ENCODE measurements at regions not wholly inside any gene's neighbourhood (a gene's known extent, or its start where the extent isn't known, plus 50 kb on each side); places are given as distances from the start of the nearest gene placed in this dataset.

GRCh38 chr4:187606581-187606980 lies 389.0 kb upstream of the ZFP42 start:
- TF ChIP-seq CTCF (IDR thresholded peaks at IDR 0.05; ENCODE audit: insufficient read depth, low read length) = peak; percentile 42
- DNase-seq (ENCODE audit: low read depth) = peak; percentile 14

GRCh38 chr4:187608001-187608421 lies 387.6 kb upstream of the ZFP42 start:
- no peak for TF ChIP-seq CTCF (IDR thresholded peaks at IDR 0.05; ENCODE audit: insufficient read depth, low read length)
- H3K4me3 ChIP-seq (ENCODE audit: low read depth, low read length) = no peak overlapping the region
- no peak for DNase-seq (ENCODE audit: low read depth)

More at GRCh38 chr4:187606581-187606980, 389.0 kb upstream of the ZFP42 start:
- no peak overlapping the region for H3K4me3 ChIP-seq (ENCODE audit: low read depth, low read length)

GRCh38 chr4:187612301-187612700 lies 383.3 kb upstream of the ZFP42 start:
- DNase-seq (ENCODE audit: low read depth) = no peak
- no peak for TF ChIP-seq CTCF (IDR thresholded peaks at IDR 0.05; ENCODE audit: insufficient read depth, low read length)
- no peak overlapping the region for H3K4me3 ChIP-seq (ENCODE audit: low read depth, low read length)

- TF ChIP-seq CTCF (IDR thresholded peaks at IDR 0.05; ENCODE audit: insufficient read depth, low read length) = no peak
- DNase-seq (ENCODE audit: low read depth) = no peak
- H3K4me3 ChIP-seq (ENCODE audit: low read depth, low read length) = no peak overlapping the region
These were observed 382.3 kb upstream of the ZFP42 start for GRCh38 chr4:187613089-187613839.

- DNase-seq (ENCODE audit: low read depth) = no peak
- no peak for TF ChIP-seq CTCF (IDR thresholded peaks at IDR 0.05; ENCODE audit: insufficient read depth, low read length)
- no peak overlapping the region for H3K4me3 ChIP-seq (ENCODE audit: low read depth, low read length)
These were observed 379.6 kb upstream of the ZFP42 start for GRCh38 chr4:187615972-187616371.

GRCh38 chr4:187617113-187617512 lies 378.5 kb upstream of the ZFP42 start:
- peak; percentile 4 for DNase-seq (ENCODE audit: low read depth)
- no peak overlapping the region for H3K4me3 ChIP-seq (ENCODE audit: low read depth, low read length)
- no peak for TF ChIP-seq CTCF (IDR thresholded peaks at IDR 0.05; ENCODE audit: insufficient read depth, low read length)
